ENCODE measurements at regions not wholly inside any gene's neighbourhood (a gene's known extent, or its start where the extent isn't known, plus 50 kb on each side); places are given as distances from the start of the nearest gene placed in this dataset.
"Not testable (repeated sequence)": the region's sequence is repeated elsewhere in the genome, so short reads cannot be mapped to it uniquely, and the experiment has no call there.

- no peak for DNase-seq (ENCODE audit: extremely low read depth, low read depth)
- no peak for TF ChIP-seq CTCF (IDR thresholded peaks at IDR 0.05; ENCODE audit: low read depth, low read length)
Measured at GRCh38 chr14:105581551-105582341, 55.4 kb downstream of the TMEM121 start.

- TF ChIP-seq CTCF (IDR thresholded peaks at IDR 0.05; ENCODE audit: low read depth, low read length) = no peak
- no peak for DNase-seq (ENCODE audit: extremely low read depth, low read depth)
Measured at GRCh38 chr14:105582639-105583038, 56.3 kb downstream of the TMEM121 start.

- not testable (repeated sequence) for DNase-seq (ENCODE audit: extremely low read depth, low read depth)
Measured at GRCh38 chr14:105583914-105584313, 57.5 kb downstream of the TMEM121 start.

- DNase-seq (ENCODE audit: extremely low read depth, low read depth) = not testable (repeated sequence)
Measured at GRCh38 chr14:105585290-105585689, 58.9 kb downstream of the TMEM121 start.

- not testable (repeated sequence) for DNase-seq (ENCODE audit: extremely low read depth, low read depth)
Measured at GRCh38 chr14:105585722-105586121, 59.3 kb downstream of the TMEM121 start.

GRCh38 chr14:105586144-105586872, 59.9 kb downstream of the TMEM121 start:
- not testable (repeated sequence) for DNase-seq (ENCODE audit: extremely low read depth, low read depth)

- not testable (repeated sequence) for DNase-seq (ENCODE audit: extremely low read depth, low read depth)
Measured at GRCh38 chr14:105587034-105587433, 60.7 kb downstream of the TMEM121 start.

GRCh38 chr14:105587482-105588235, 61.3 kb downstream of the TMEM121 start:
- DNase-seq (ENCODE audit: extremely low read depth, low read depth) = not testable (repeated sequence)

- no peak for DNase-seq (ENCODE audit: extremely low read depth, low read depth)
- no peak for TF ChIP-seq CTCF (IDR thresholded peaks at IDR 0.05; ENCODE audit: low read depth, low read length)
Measured at GRCh38 chr14:105588236-105588860, 62.0 kb downstream of the TMEM121 start.

GRCh38 chr14:105589161-105589925, 63.0 kb downstream of the TMEM121 start:
- no peak for TF ChIP-seq CTCF (IDR thresholded peaks at IDR 0.05; ENCODE audit: low read depth, low read length)
- DNase-seq (ENCODE audit: extremely low read depth, low read depth) = no peak

- DNase-seq (ENCODE audit: extremely low read depth, low read depth) = not testable (repeated sequence)
Measured at GRCh38 chr14:105589926-105590185, 63.5 kb downstream of the TMEM121 start.
